ENCODE measurements at regions not wholly inside any gene's neighbourhood (a gene's known extent, or its start where the extent isn't known, plus 50 kb on each side); places are given as distances from the start of the nearest gene placed in this dataset.

- DNase-seq (ENCODE audit: low read depth), result peak; percentile 40
- TF ChIP-seq CTCF (conservative IDR thresholded peaks at IDR 0.05; ENCODE audit: low read depth, low read length), result no peak
Observed at GRCh38 chr7:116329686-116330503, 119.6 kb downstream of the TES start.

GRCh38 chr7:116331020-116331419 is 120.7 kb downstream of the TES start:
- no peak for TF ChIP-seq CTCF (conservative IDR thresholded peaks at IDR 0.05; ENCODE audit: low read depth, low read length)
- no peak for DNase-seq (ENCODE audit: low read depth)
- H3K4me3 ChIP-seq (ENCODE audit: low read depth, low read length), result no peak overlapping the region

More at GRCh38 chr7:116329686-116330503, 119.6 kb downstream of the TES start:
- no peak overlapping the region for H3K4me3 ChIP-seq (ENCODE audit: low read depth, low read length)

GRCh38 chr7:116332766-116333165 is 122.4 kb downstream of the TES start:
- no peak overlapping the region for H3K4me3 ChIP-seq (ENCODE audit: low read depth, low read length)
- DNase-seq (ENCODE audit: low read depth), result no peak
- TF ChIP-seq CTCF (conservative IDR thresholded peaks at IDR 0.05; ENCODE audit: low read depth, low read length), result no peak

GRCh38 chr7:116334555-116334954 is 124.2 kb downstream of the TES start:
- no peak for TF ChIP-seq CTCF (conservative IDR thresholded peaks at IDR 0.05; ENCODE audit: low read depth, low read length)
- DNase-seq (ENCODE audit: low read depth), result no peak
- H3K4me3 ChIP-seq (ENCODE audit: low read depth, low read length), result no peak overlapping the region

GRCh38 chr7:116337018-116337417 is 126.7 kb downstream of the TES start:
- DNase-seq (ENCODE audit: low read depth), result no peak
- no peak overlapping the region for H3K4me3 ChIP-seq (ENCODE audit: low read depth, low read length)
- no peak for TF ChIP-seq CTCF (conservative IDR thresholded peaks at IDR 0.05; ENCODE audit: low read depth, low read length)

- H3K4me3 ChIP-seq (ENCODE audit: low read depth, low read length), result no peak overlapping the region
- no peak for TF ChIP-seq CTCF (conservative IDR thresholded peaks at IDR 0.05; ENCODE audit: low read depth, low read length)
- no peak for DNase-seq (ENCODE audit: low read depth)
Observed at GRCh38 chr7:116337800-116338199, 127.5 kb downstream of the TES start.

- peak; percentile 26 for DNase-seq (ENCODE audit: low read depth)
- no peak overlapping the region for H3K4me3 ChIP-seq (ENCODE audit: low read depth, low read length)
- TF ChIP-seq CTCF (conservative IDR thresholded peaks at IDR 0.05; ENCODE audit: low read depth, low read length), result no peak
Observed at GRCh38 chr7:116339564-116339963, 129.2 kb downstream of the TES start.
